Natural killer cell (primary cell): ENCODE measurements at regions not wholly inside any gene's neighbourhood (a gene's known extent, or its start where the extent isn't known, plus 50 kb on each side); places are given as distances from the start of the nearest gene placed in this dataset.
A peak's percentile ranks its signal among the peaks of the same experiment; 100 is the strongest.

Source experiments
- ATAC-seq, 3 donors: fragments of 150-1000 bp in 2 of 3; fragments of 200-7000 bp in 1 of 3; cut with Tn5 transposase; 1 replicate in 1 of 3; 2 replicates in 2 of 3; pipeline ENCODE4 v1.10.0; 2021; ENCODE audit warnings: mild to moderate bottlenecking in 2 of 3, moderate library complexity in 2 of 3
- DNase-seq, 2 donors: peaks; one replicate each; pipeline versions ENCODE4 v3.0.0 to v3.0.0-alpha.2; 2013 to 2021; ENCODE audit warnings: mixed read lengths in 1 of 2
- H3K27ac ChIP-seq: one replicate; pipeline ENCODE4 v1.5.1; 2013; ENCODE audit warnings: mild to moderate bottlenecking, low read length
- H3K27me3 ChIP-seq: one replicate; pipeline ENCODE4 v1.6.1; 2013; ENCODE audit warnings: low read length; ENCODE audit not compliant: control insufficient read depth, insufficient read depth
- H3K36me3 ChIP-seq: one replicate; pipeline ENCODE4 v1.6.1; 2013; ENCODE audit warnings: low read length; ENCODE audit not compliant: control insufficient read depth, insufficient read depth
- H3K4me1 ChIP-seq: one replicate; pipeline ENCODE4 v1.6.1; 2013; ENCODE audit warnings: low read length; ENCODE audit not compliant: control insufficient read depth, insufficient read depth
- H3K4me3 ChIP-seq: one replicate; pipeline ENCODE4 v1.5.1; 2013; ENCODE audit warnings: low read length
- H3K9me3 ChIP-seq: one replicate; pipeline ENCODE4 v1.6.1; 2013; ENCODE audit warnings: low read length; ENCODE audit not compliant: control insufficient read depth, insufficient read depth
- H3K27ac Mint-ChIP-seq, 2 donors: one replicate each; pipeline ENCODE4 v1.8.0; 2022; ENCODE audit warnings: mild to moderate bottlenecking in 2 of 2, mixed read lengths in 2 of 2, moderate library complexity in 1 of 2
- H3K27me3 Mint-ChIP-seq, 2 donors: one replicate each; pipeline ENCODE4 v1.8.0; 2022; ENCODE audit warnings: low read depth in 2 of 2, mixed read lengths in 2 of 2
- H3K36me3 Mint-ChIP-seq: one replicate; pipeline ENCODE4 v1.8.0; 2022; ENCODE audit warnings: mixed read lengths
- H3K4me1 Mint-ChIP-seq, 2 donors: one replicate each; pipeline ENCODE4 v1.8.0; 2022; ENCODE audit warnings: mixed read lengths in 2 of 2
- H3K4me3 Mint-ChIP-seq: one replicate; pipeline ENCODE4 v1.8.0; 2022; ENCODE audit warnings: mild to moderate bottlenecking, moderate library complexity, mixed read lengths
- H3K9me3 Mint-ChIP-seq, 2 donors: one replicate each; pipeline ENCODE4 v1.8.0; 2022; ENCODE audit warnings: mixed read lengths in 2 of 2
- CTCF ChIP-seq: fragments of 200-600 bp; IDR thresholded peaks from one replicate; pipeline ENCODE4 v1.8.0; 2022; ENCODE audit warnings: antibody characterized with exemption
- WGBS: methylation state at CpG from one replicate; pipeline ENCODE4 v1.1.7; 2013; ENCODE audit warnings: missing lambda C conversion rate; ENCODE audit not compliant: insufficient coverage; 5-methylcytosine and 5-hydroxymethylcytosine counted together
- intact Hi-C: fragments of 100-400 bp; cut with micrococcal nuclease; formaldehyde crosslinking; loops from one replicate; pipeline ENCODE4 v1.14.2; 2022

DNA sequence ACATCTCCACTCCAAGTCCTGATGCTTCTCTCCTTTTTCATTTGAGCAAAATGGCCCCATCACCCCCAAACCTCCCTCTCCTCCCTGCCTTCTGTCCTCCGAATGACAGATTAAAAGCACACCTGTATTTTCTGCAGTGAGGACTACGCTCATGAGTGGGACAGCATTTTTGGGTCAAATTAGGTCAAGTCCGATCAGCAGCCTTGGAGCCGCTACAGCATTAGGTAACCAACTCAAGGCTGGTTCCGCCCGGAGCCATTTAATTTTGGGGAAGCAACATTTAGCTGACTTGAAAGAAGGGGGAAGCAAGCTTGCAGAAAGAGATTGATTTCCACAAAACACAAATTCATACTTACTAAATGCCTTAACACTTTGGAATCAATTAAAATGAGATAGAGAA, 324.1 kb upstream of the CDH5 start:
- Mint-ChIP-seq H3K4me1 (peaks cover 23% of the 10 kb centered on the region in 2 donors), H3K9me3 (no peaks in the 10 kb centered on the region), H3K36me3 (no peaks in the 10 kb centered on the region), H3K27me3 (peaks cover 5 to 19% of the 10 kb centered on the region in 2 donors), H3K4me3 (no peak overlapping the region), H3K27ac (no peak overlapping the region)
- intact Hi-C loops, result no loop called here
- ATAC-seq (no peak), DNase-seq (no peak)
- no peaks in the 10 kb centered on the region for H3K36me3 ChIP-seq
- no peak overlapping the region for H3K4me3 ChIP-seq
- TF ChIP-seq CTCF, result no peak
- H3K4me1 ChIP-seq, result no peaks in the 10 kb centered on the region
- no peaks in the 10 kb centered on the region for H3K27me3 ChIP-seq
- H3K27ac ChIP-seq, result no peak overlapping the region
- no peaks in the 10 kb centered on the region for H3K9me3 ChIP-seq
- WGBS, result 87% methylated on average over 6 of the region's 6 CpGs

DNA sequence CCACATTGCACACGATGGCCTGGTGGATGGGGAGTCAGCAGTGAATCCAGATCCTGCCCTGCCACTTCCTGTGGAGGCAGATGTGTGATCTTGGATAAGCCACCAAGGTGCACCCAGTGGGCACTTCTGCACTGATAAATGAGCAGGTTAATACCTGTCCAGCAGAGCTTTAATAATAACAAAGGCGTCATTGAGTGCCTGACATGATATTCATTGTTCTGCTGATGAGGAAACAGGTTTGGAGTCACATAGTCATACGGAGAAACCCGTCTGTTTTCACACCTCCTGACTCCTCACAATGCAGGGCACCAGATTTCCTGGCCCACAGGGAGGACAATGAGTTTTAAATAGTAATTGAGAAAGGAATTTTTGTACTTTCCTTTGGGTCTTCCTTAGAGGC, 324.6 kb upstream of the CDH5 start:
- no peaks in the 10 kb centered on the region for H3K9me3 ChIP-seq
- H3K36me3 ChIP-seq, result no peaks in the 10 kb centered on the region
- Mint-ChIP-seq H3K27ac (no peak overlapping the region), H3K27me3 (peaks cover 5 to 19% of the 10 kb centered on the region in 2 donors), H3K4me3 (no peak overlapping the region), H3K4me1 (peaks cover 23% of the 10 kb centered on the region in 2 donors), H3K9me3 (no peaks in the 10 kb centered on the region), H3K36me3 (no peaks in the 10 kb centered on the region)
- DNase-seq, result no peak
- no peak for ATAC-seq
- TF ChIP-seq CTCF, result no peak
- 82% methylated on average over 4 of the region's 4 CpGs for WGBS
- no peak overlapping the region for H3K27ac ChIP-seq
- intact Hi-C loops, result no loop called here
- no peaks in the 10 kb centered on the region for H3K4me1 ChIP-seq
- no peaks in the 10 kb centered on the region for H3K27me3 ChIP-seq
- H3K4me3 ChIP-seq, result no peak overlapping the region

DNA sequence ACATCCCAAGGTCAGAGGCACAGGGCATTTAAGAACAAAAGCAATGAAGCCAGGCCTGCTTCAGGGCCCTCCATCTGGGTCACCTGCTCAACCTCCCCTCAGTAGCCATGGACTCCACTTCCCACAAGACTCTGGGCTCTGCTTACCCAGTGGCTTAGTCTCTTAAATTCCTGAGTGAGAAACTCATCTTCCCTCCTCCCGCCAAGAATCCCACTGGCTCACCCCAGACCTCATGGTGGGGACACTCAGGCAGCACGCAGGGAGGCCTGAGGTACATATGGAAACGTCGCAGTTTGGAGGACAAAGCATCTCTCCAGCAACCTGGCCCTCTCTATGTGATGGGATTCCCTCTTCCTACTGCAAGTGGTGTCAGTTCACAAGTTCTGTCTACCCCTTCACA, 326.7 kb upstream of the CDH5 start:
- no peaks in the 10 kb centered on the region for H3K4me1 ChIP-seq
- no peaks in the 10 kb centered on the region for H3K9me3 Mint-ChIP-seq
- no peaks in the 10 kb centered on the region for H3K36me3 ChIP-seq
- 71% methylated on average over 4 of the region's 4 CpGs for WGBS
- no peak overlapping the region for H3K4me3 ChIP-seq
- H3K4me3 Mint-ChIP-seq, result no peak overlapping the region
- H3K27me3 ChIP-seq, result no peaks in the 10 kb centered on the region
- no peak for TF ChIP-seq CTCF
- DNase-seq (no peak), ATAC-seq (no peak)
- peaks cover 5 to 23% of the 10 kb centered on the region in 2 donors for H3K27me3 Mint-ChIP-seq
- intact Hi-C loops, result no loop called here
- no peak overlapping the region for H3K27ac ChIP-seq
- H3K9me3 ChIP-seq, result no peaks in the 10 kb centered on the region
- H3K36me3 Mint-ChIP-seq, result no peaks in the 10 kb centered on the region
- H3K27ac Mint-ChIP-seq, result peak overlapping the region in 1 of 2 donors; percentile 47
- peaks cover 23% of the 10 kb centered on the region in 2 donors for H3K4me1 Mint-ChIP-seq
